ENCODE measurements at regions not wholly inside any gene's neighbourhood (a gene's known extent, or its start where the extent isn't known, plus 50 kb on each side); places are given as distances from the start of the nearest gene placed in this dataset. TPM values are rescaled to one million over a fixed set of nuclear protein-coding genes. Genes with fewer than 3 reads are reported as not detected.
"Not testable (repeated sequence)": the region's sequence is repeated elsewhere in the genome, so short reads cannot be mapped to it uniquely, and the experiment has no call there.

DNA sequence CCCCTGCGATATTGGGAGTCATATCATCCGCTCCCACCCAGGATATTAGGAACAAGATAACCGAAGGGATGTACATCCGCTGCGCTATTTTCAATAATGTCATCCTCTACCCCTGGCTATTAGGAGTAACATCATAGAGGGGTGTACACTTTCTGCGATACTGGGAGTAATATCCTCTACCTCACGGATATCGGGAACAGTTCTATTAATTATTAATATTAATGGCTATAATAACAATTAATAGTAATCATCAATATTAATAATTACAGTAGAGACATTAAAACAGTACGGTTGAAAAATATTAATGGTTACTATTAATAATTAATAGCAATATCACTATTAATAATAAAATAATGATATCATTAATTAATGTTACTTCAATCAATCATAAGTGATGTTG, 90.1 kb downstream of the OTOP1 start:
- H3K27ac ChIP-seq (ENCODE audit: low read depth in 1 of 2, low read length in 2 of 2); H3K9me3 ChIP-seq (replicated peaks in 1 of 2; ENCODE audit: control insufficient read depth in 1 of 2, insufficient read depth in 1 of 2, low read length in 2 of 2); H3K4me1 ChIP-seq (ENCODE audit: control insufficient read depth in 1 of 2, insufficient read depth in 2 of 2, low read length in 2 of 2); H3K79me2 ChIP-seq (ENCODE audit: insufficient read depth, low read length); intact Hi-C loops (cut with micrococcal nuclease); H3K36me3 Mint-ChIP-seq; H3K27ac Mint-ChIP-seq; H3K9ac ChIP-seq (ENCODE audit: insufficient read depth, low read length, poor library complexity, severe bottlenecking); H3K4me3 Mint-ChIP-seq; H3K36me3 ChIP-seq (replicated peaks in 1 of 2; ENCODE audit: control insufficient read depth in 1 of 2, insufficient read depth in 2 of 2, low read length in 2 of 2); H3K4me1 Mint-ChIP-seq; H3K9me3 Mint-ChIP-seq; H3K4me2 ChIP-seq (replicated peaks; ENCODE audit: extremely low read depth, low read length, poor library complexity, severe bottlenecking); DNase-seq; H2AFZ ChIP-seq (ENCODE audit: insufficient read depth, low read depth, low read length, poor library complexity, severe bottlenecking); H3K27me3 ChIP-seq (ENCODE audit: control insufficient read depth in 2 of 2, insufficient read depth in 2 of 2, low read length in 2 of 2); H3K4me3 ChIP-seq (replicated peaks in 1 of 3; ENCODE audit: low read depth in 2 of 3, low read length in 3 of 3); H4K20me1 ChIP-seq (ENCODE audit: insufficient read depth, low read length): not testable (repeated sequence)
- no CpG with 5 or more reads among the region's 9 CpGs for WGBS (ENCODE audit: insufficient coverage)
- H3K27me3 Mint-ChIP-seq (ENCODE audit: low read depth in 3 of 3) = peaks cover 3 to 17% (median 8%) of the 10 kb centered on the region in 3 donors

Small RNA genes in the stretch of these regions (small RNA-seq; reads per million reads assigned to genes)
- gene AC116562.3 (ENCODE audit: insufficient read length, low read depth) = not detected
